H1 (cell line): ENCODE measurements at regions not wholly inside any gene's neighbourhood (a gene's known extent, or its start where the extent isn't known, plus 50 kb on each side); places are given as distances from the start of the nearest gene placed in this dataset.

Experiments used
- CHD1 ChIP-seq: IDR thresholded peaks from 2 replicates; pipeline ENCODE4 v1.6.1; 2012; ENCODE audit warnings: low read depth, low read length, improper control_type of control experiment
- CHD2 ChIP-seq: IDR thresholded peaks from 2 replicates; pipeline ENCODE4 v1.6.1; 2012; ENCODE audit warnings: low read length, improper control_type of control experiment
- CHD7 ChIP-seq: fragments of 300-600 bp; sonication (generic); IDR thresholded peaks from 2 replicates; pipeline ENCODE4 v1.7.1; 2012; ENCODE audit warnings: low read length, moderate library complexity, mild to moderate bottlenecking, inconsistent platforms; ENCODE audit not compliant: insufficient replicate concordance
- CTCF ChIP-seq, 3 experiments: IDR thresholded peaks; 1 replicate in 2 of 3; 2 replicates in 1 of 3; pipeline versions ENCODE4 v1.5.1 to v1.6.1; 2011; ENCODE audit warnings: low read length in 3 of 3, mild to moderate bottlenecking in 3 of 3, inconsistent platforms in 2 of 3, low read depth in 1 of 3, moderate library complexity in 1 of 3; ENCODE audit not compliant: insufficient read depth in 1 of 3; ENCODE audit errors: control extremely low read depth in 1 of 3
- FOSL1 ChIP-seq: IDR thresholded peaks from 2 replicates; pipeline ENCODE4 v1.6.1; 2011; ENCODE audit warnings: mild to moderate bottlenecking, low read depth, low read length, moderate library complexity; ENCODE audit not compliant: insufficient read depth
- HDAC2 ChIP-seq, 2 experiments: fragments of 300-600 bp in 1 of 2; sonication (generic) in 1 of 2; IDR thresholded peaks; 2 replicates each; pipeline ENCODE4 v1.6.1; 2011 to 2012; ENCODE audit warnings: low read depth in 2 of 2, low read length in 2 of 2, mild to moderate bottlenecking in 2 of 2, moderate library complexity in 2 of 2, borderline replicate concordance in 1 of 2, inconsistent platforms in 1 of 2
- KDM4A ChIP-seq: IDR thresholded peaks from one replicate; pipeline ENCODE4 v1.7.1; 2012; ENCODE audit warnings: low read depth, mild to moderate bottlenecking, moderate library complexity, low read length, inconsistent platforms; ENCODE audit not compliant: severe bottlenecking
- RBBP5 ChIP-seq: IDR thresholded peaks from 2 replicates; pipeline ENCODE4 v1.7.1; 2012; ENCODE audit warnings: low read depth, mild to moderate bottlenecking, inconsistent platforms, low read length, moderate library complexity, borderline replicate concordance
- TAF7 ChIP-seq: optimal IDR thresholded peaks from 2 replicates; pipeline ENCODE3; 2011; ENCODE audit warnings: low read depth, mild to moderate bottlenecking, inconsistent platforms, low read length, moderate library complexity, borderline replicate concordance

GRCh38 chr3:164468055-164468454 lies 610.2 kb downstream of the SI start (continued):
- TF ChIP-seq CHD7 (no peak), CHD2 (no peak), CTCF (IDR thresholded peaks at IDR 0.05; ENCODE audit: control extremely low read depth in 1 of 3, insufficient read depth in 1 of 3, low read depth in 1 of 3, low read length in 3 of 3) (no peak), FOSL1 (no peak), KDM4A (no peak), TAF7 (no peak), HDAC2 (IDR thresholded peaks at IDR 0.05; ENCODE audit: borderline replicate concordance in 1 of 2, low read depth in 2 of 2, low read length in 2 of 2) (no peak), RBBP5 (no peak), CHD1 (no peak)
